ENCODE measurements at regions not wholly inside any gene's neighbourhood (a gene's known extent, or its start where the extent isn't known, plus 50 kb on each side); places are given as distances from the start of the nearest gene placed in this dataset.

DNA sequence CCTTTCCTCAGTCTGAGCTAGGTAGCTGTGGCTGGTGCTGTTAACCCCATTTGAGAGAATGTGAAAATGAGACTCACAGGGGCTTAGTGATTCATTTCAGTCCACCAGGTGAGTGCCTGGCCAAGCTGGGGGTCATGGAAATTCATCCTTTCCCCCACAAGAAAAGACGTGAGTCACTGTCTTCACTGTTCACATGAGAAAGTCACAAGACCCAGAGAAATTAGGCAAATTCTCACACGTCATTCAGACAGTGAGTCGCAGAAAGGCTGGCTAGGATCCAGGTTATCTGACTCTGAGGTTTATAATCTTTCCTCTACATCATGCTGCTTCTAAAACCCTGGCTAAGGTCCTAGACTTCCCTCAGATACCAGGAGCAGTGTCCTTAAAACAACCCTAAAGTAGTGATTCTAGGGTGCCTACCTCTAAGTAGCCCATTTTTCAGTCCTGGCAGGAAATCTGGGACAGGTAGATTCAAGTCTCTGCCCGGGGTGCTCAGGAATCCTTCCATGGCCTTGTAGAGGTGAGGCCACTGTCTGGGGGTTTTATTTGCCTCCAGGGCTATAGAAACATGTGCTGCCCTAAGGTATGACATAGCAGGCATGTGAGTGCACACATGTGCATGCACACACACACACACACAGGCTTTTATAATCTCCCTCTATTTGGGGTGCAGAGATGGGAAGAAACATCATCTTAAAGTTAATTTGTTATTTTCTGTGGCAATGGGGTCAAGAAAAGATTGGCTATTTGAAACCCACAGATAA lies 427.9 kb upstream of the CELF2 start:
- DNase-seq, result no peak

DNA sequence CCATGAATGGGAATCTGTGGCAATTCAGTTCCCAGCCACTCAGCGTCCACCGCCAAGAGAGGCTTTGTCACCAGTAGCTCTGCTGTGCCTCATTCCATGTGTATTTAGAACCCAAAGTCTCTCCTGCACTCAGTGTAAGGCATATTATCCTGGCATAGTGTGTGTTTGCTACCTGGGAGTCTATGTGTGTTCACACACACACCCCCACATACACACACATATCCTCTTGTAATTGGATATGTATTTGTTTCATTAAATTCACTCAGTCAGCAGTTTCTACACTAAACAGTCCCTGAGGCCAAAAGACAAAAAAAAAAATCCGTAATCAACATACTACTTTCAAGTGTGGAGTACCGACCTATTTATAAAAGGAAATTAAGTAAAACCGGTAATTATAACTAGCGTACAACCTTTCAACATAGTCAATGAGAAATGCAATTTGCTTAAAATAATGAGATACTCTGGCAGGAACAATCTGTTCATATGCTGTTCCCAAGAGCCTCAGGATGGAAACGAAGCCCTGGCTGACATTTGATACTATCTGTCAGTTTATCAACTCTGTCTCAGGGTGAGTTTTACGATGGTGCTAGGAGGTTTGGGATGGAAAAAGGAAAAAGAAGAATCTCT lies 425.8 kb upstream of the CELF2 start:
- DNase-seq, result no peak

DNA sequence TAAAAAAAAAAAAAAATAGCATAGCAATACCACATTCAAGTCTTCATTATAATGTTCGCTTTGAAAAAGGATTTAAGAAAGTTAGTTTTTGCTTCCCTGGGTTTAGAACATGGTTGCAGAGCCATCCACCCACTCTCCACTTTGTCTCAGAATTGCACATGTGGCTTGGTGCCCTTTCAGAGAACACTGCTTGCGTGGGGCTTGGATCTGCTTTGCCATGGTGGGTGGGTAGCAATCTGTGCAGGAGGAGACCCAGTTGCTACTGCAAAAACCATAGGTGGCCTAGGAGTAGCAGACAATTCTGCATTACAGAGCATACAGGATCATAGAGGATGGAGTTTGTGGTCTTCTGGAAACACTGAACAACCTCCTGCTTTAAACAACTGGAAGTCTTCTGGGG lies 421.4 kb upstream of the CELF2 start:
- DNase-seq, result no peak

DNA sequence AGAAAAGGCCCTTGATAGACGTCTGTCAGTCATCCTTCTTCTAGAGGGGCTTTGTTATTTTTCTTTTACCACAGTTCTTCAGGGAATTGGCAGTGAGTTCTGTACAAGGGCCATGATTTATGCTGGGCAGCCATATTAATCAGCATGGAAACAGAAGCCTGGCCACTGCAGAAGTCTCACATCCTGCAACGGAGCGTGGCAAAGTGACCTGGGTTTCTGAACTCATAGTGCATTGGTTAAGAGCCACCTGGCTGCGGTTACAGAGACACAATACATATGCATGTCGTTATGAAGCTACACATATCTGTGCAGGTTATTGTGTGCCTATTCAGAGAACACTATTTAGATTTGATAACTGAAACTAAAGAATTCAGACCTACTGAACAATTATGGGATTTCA lies 419.4 kb upstream of the CELF2 start:
- no peak for DNase-seq

DNA sequence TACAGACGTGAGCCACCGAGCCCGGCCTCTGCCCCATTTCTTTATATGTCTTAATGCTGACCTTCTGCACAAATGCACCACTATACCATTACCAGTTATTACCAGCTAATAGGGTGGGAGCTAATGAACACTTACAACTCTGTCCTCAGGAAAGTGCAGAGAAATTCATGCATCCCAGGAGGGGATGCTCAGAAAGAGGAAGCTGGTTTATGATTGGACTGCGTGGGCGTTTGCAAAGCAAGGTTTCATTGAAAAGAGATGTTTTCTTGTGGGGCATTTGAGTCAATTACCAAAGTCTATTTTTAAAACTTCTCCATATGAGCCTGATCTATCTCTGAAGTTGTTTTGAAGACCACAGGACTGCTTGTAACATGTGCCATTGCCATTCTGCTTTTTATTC lies 417.7 kb upstream of the CELF2 start:
- DNase-seq, result no peak

DNA sequence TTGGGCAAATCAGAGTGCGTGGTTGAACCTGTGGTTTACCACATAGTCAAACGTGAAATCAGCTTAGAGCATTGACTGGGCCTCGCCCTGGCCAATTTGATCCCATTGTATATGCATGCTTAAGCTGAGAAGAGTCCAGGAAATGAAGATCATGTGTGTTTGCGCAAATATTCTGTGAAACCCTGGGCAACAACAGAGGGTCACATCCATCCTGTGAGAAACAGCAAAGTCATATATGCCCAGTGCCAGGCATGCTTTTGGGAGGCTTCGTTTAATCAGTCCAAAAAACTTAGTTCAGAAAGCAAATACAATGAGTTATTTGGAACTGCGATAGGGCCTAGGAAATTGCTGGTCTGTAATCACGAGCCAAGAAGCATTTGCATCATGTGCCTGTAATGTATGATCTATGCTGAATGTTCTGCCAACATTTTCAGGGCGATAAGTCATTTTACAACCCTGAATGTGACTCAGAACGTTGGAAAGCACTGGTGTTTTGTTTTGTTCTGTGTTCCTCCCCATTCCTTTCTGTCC lies 412.1 kb upstream of the CELF2 start:
- no peak for DNase-seq

- no peak for DNase-seq
These were observed 408.2 kb upstream of the CELF2 start for GRCh38 chr10:10609379-10609955.

GRCh38 chr10:10610171-10610570 lies 407.5 kb upstream of the CELF2 start:
- no peak for DNase-seq

DNA sequence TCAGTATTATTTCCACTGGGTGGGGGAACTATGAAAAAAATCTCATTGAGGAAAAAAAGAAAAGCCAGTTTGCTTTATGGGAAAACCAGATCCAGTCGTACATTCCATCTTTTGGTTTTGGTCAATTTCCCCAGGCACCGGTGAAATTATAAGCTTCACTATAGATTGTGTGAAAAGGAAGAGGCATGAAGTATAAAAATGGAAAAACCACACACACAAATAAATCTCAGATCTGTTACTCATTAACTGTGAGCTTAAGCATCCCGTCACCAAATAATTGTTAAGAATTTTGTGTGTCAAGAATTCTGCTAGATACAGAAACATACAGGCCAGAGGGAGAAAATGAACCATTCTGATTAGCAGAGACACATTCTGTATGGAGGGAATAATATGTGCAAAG lies 405.5 kb upstream of the CELF2 start:
- no peak for DNase-seq

DNA sequence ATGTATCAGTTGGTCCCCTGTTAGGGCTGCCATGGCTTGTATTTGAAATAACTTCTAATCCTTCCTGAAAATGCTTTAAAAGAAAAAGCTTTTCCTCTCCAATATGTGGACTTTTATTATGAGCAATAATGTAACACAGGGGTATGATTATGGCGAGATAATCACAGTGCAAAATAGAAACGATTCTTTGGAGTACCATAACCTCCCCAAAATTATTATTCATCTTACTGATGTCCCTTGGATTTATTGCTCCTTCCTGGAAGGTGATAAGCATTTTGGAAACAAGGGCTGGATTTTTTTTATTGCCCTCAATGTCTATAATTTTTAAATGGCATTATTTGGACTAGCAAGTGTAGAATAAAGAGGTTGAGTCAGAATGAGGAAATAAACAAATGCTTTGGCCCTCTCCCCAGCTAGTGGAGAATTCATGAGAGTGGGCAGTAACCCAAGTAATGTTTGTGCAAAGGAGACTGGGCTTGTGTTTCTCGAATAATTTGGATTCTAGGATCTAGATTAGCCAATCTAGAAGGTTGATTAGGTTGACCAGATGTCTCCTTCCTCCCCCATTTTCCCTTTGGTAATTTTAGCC lies 403.9 kb upstream of the CELF2 start:
- no peak for DNase-seq

GRCh38 chr10:10617686-10618085 lies 400.0 kb upstream of the CELF2 start:
- no peak for DNase-seq

GRCh38 chr10:10618139-10618538 lies 399.5 kb upstream of the CELF2 start:
- DNase-seq, result no peak

- no peak for DNase-seq
These were observed 393.6 kb upstream of the CELF2 start for GRCh38 chr10:10623958-10624566.

DNA sequence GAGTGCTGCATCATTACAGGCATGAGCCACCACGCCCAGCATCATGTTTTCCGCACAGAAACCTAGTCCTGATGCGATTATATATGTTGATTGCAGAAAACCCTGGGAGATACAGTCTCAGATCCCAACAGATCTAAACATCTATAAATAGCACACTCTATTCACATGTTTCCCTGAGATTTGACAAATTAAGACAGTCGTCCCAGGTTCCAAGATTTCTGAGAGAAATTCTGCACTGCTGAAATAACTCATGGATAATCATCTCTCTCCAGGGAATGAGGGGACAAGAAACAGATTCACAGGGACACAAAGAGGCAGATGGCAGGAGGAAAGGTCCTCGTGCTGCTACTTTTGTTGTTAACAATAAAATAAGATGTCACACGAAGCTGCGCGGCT lies 393.1 kb upstream of the CELF2 start:
- DNase-seq, result no peak

- DNase-seq, result no peak
These were observed 392.2 kb upstream of the CELF2 start for GRCh38 chr10:10625491-10625890.

GRCh38 chr10:10626734-10627133 lies 390.9 kb upstream of the CELF2 start:
- DNase-seq, result no peak

DNA sequence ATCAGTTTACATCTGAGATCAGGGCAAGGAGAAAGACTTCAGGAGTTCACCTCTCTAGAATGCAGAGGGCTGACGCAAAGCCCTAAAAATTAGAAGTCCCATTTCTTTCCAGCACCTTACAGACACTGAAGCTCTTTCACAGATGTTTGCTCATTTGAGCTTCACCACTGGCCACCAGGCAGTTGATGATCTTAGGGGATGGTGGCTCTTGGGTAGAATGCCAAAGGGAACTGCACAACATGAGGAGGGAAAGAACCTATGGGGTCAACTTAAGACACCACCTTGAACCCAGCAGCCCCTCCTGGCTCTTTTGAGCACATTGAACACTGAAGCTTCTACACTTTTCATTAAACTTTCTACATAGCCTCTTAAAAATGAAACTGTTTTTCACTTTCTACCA lies 390.3 kb upstream of the CELF2 start:
- no peak for DNase-seq

DNA sequence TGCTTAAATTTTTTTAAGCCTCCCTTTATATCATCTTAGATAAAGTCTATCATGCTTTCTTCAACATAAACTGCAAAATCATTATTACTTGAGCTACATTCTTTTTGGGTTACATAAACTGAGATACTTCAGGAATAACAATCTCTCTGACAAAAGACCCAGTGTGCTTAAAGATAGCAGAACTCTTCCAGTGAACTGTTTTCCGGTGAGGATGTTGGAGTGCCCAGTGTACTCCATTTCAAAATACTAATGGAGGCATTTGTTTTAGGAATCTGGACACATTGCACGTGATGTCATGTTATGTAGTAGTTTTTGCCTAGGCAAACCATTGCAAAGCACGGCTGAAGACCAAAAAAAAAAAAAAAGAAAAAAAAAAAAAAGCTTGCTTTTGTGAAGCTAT lies 388.2 kb upstream of the CELF2 start:
- no peak for DNase-seq

DNA sequence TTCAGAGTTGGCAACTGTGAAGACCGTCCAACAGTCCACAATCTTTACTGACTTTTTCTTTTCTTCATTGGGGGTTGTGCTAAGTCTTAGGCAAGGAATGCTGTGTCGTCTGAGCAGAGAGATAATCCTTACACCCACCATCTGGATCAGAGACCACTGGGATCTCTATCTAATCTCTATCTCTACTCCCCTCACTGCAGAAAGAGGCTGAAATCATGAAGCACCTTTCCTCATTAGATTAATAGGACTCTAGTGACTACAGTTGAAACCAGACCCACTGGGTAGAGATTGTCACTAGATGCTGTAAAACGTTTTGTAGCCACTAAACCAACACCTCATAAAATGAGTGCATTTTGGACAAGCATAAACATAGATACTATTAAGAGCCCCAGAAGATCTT lies 387.4 kb upstream of the CELF2 start:
- no peak for DNase-seq

DNA sequence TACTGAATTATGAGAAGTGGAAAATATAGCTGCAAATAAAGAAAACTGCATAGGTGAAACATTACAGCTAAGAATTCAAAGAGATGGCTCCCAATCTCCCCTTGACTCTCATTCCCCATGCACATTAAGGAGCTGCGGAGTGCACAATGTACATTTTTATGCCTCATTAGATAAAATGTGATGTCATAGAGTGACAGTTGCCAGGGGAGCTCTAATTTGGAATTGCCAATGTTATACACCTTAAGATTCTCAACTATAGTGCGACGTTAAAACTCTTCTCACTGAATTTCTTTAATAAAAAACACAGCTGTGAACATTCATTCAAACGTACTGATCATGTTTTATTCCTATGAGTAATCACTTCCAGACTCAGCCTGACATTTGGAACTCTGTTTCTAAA lies 386.9 kb upstream of the CELF2 start:
- DNase-seq, result no peak

GRCh38 chr10:10642189-10642588 lies 375.5 kb upstream of the CELF2 start:
- DNase-seq, result no peak

- no peak for DNase-seq
These were observed 374.9 kb upstream of the CELF2 start for GRCh38 chr10:10642751-10643150.

- DNase-seq, result no peak
These were observed 373.5 kb upstream of the CELF2 start for GRCh38 chr10:10644008-10644646.

Measured in CD4-positive, alpha-beta T cell treated with Interferon alpha-2 for 1 hour (primary cell).